Stimulated activated effector memory CD8-positive, alpha-beta T cell treated with anti-CD3 and anti-CD28 coated beads, Interleukin-12 subunit alpha, Interleukin-12 subunit beta, amount 100 ng/mL, for 72 hours (primary cell): ENCODE measurements at regions not wholly inside any gene's neighbourhood (a gene's known extent, or its start where the extent isn't known, plus 50 kb on each side); places are given as distances from the start of the nearest gene placed in this dataset.
"Not testable (repeated sequence)": the region's sequence is repeated elsewhere in the genome, so short reads cannot be mapped to it uniquely, and the experiment has no call there.

Experiments
- ATAC-seq: fragments of 150-1000 bp; cut with Tn5 transposase; 2 replicates; pipeline ENCODE4 v1.10.0; 2021
- DNase-seq, 2 donors: peaks; one replicate each; pipeline ENCODE4 v3.0.0; 2021 to 2022; ENCODE audit warnings: low spot score in 2 of 2
- H3K27ac Mint-ChIP-seq: one replicate; pipeline ENCODE4 v1.8.0; 2022; ENCODE audit warnings: mild to moderate bottlenecking, mixed read lengths
- H3K36me3 Mint-ChIP-seq: one replicate; pipeline ENCODE4 v1.8.0; 2022; ENCODE audit warnings: mild to moderate bottlenecking, mixed read lengths
- H3K4me1 Mint-ChIP-seq: one replicate; pipeline ENCODE4 v1.8.0; 2022; ENCODE audit warnings: mixed read lengths
- H3K4me3 Mint-ChIP-seq: one replicate; pipeline ENCODE4 v1.8.0; 2022; ENCODE audit warnings: mild to moderate bottlenecking, mixed read lengths
- H3K9me3 Mint-ChIP-seq: one replicate; pipeline ENCODE4 v1.8.0; 2022; ENCODE audit warnings: mixed read lengths

- ATAC-seq (no peak), DNase-seq (no peak)
- H3K36me3 Mint-ChIP-seq: no peaks in the 10 kb centered on the region
- no peaks in the 10 kb centered on the region for H3K9me3 Mint-ChIP-seq
- H3K27ac Mint-ChIP-seq: no peak overlapping the region
- no peak overlapping the region for H3K4me3 Mint-ChIP-seq
- H3K4me1 Mint-ChIP-seq: no peaks in the 10 kb centered on the region
These were observed 104.1 kb upstream of the GSE1 start for GRCh38 chr16:85508993-85509392.

GRCh38 chr16:85510041-85510659 is 103.0 kb upstream of the GSE1 start:
- no peak overlapping the region for H3K27ac Mint-ChIP-seq
- no peak overlapping the region for H3K4me3 Mint-ChIP-seq
- no peaks in the 10 kb centered on the region for H3K9me3 Mint-ChIP-seq
- ATAC-seq: no peak
- H3K4me1 Mint-ChIP-seq: no peaks in the 10 kb centered on the region
- H3K36me3 Mint-ChIP-seq: no peaks in the 10 kb centered on the region
- DNase-seq: no peak

DNA sequence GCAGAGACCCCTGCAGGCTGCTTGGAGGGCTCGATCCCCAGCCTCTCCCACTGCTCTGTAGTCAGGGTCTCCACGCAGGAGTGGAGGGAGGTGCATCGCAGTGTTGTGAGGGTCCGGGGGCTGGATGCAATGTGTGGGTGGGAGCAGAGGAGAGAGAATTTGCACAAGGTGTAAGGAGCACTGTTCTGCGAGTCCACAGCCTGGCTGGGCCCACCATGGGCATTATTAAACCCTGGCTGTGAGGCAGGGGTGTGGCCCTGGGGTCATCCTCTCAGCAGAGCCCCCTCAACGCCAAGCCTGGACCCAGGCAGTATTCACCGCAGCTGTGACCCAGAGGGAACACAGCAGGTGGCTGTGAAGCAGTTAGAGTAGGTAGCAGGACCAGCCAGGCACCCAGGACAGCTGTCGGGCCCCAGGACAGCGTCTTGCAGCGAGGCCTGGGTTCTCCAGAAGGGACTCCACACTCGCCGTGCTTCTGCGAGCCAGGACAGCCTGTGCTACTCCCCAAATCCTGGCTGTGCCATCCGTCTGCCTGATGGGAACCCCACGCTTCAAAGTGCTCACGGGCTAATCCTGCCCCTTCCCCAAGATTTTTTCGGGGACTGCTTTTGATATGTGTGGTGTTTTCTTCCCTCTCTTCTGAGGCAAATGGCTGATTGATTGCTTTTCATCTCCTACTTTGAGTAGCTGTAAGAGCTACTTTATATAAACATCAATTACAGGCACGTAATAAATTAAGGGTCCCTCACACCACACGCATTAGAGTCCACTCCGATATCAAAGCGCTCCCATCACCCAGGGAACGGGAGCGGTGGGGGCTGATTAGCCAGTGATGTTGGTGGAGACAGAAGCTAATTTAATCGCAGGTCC is 100.9 kb upstream of the GSE1 start:
- H3K36me3 Mint-ChIP-seq: no peaks in the 10 kb centered on the region
- no peak overlapping the region for H3K4me3 Mint-ChIP-seq
- H3K9me3 Mint-ChIP-seq: no peaks in the 10 kb centered on the region
- H3K4me1 Mint-ChIP-seq: no peaks in the 10 kb centered on the region
- H3K27ac Mint-ChIP-seq: no peak overlapping the region
- no peak for ATAC-seq
- no peak for DNase-seq

DNA sequence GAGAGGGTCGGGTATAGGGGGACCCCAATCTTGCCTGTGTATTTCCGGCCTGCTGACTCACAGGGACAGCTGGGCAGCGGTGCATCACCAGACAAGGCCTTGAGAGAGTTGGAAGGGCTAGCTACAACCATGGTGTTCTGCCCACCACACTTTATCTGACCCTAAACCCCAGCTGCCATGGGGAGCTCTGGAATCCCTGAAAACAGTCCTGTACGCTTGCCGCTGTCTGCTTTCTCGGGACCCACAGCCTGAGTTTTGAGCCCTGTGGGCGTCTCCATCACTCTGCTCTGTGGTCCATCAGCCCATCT is 100.4 kb upstream of the GSE1 start:
- H3K27ac Mint-ChIP-seq: no peak overlapping the region
- DNase-seq: no peak
- H3K36me3 Mint-ChIP-seq: no peaks in the 10 kb centered on the region
- H3K4me3 Mint-ChIP-seq: no peak overlapping the region
- H3K9me3 Mint-ChIP-seq: no peaks in the 10 kb centered on the region
- ATAC-seq: no peak
- no peaks in the 10 kb centered on the region for H3K4me1 Mint-ChIP-seq

DNA sequence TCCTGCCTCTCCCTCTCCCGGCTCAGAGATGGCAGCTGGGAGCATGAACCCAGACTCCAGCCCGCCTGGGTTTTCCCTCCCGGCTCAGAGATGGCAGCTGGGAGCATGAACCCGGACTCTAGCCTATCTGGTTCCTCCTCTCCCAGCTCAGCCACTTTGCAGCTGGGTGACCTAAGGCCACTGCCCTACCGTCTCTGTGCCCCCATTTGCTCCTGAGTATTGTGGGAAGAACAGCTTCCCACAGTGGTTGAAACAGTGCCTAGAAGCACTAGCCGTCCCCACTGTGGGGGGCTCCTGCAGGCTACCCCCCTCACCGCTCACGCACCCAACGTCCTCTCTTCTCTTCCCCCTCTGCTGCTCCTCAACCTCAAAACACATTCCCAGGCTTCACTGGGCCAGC is 99.9 kb upstream of the GSE1 start:
- H3K36me3 Mint-ChIP-seq: no peaks in the 10 kb centered on the region
- DNase-seq: no peak
- H3K9me3 Mint-ChIP-seq: no peaks in the 10 kb centered on the region
- H3K27ac Mint-ChIP-seq: no peak overlapping the region
- H3K4me1 Mint-ChIP-seq: no peaks in the 10 kb centered on the region
- no peak for ATAC-seq
- no peak overlapping the region for H3K4me3 Mint-ChIP-seq

DNA sequence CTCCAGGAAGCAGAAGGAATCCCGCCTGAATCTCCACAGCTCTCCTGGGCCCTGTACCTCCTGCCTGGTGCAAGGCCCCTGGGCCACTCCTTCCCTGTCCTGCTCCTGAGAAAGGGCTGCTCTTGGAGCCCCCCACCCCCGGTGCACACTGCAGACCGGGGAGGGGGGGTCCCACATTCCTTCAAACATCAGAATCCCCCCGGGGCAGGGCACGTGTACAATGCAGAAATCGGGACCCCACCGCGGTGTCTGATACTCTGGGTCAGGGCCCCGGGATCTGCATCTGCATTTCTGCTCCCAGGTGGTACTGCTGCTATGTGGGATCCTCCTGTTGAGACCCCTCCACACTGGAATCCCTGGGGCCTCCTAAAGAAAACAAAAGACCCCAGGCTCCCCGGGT is 99.5 kb upstream of the GSE1 start:
- Mint-ChIP-seq H3K27ac (no peak overlapping the region), H3K4me1 (peaks cover under 1% of the 10 kb centered on the region), H3K4me3 (no peak overlapping the region), H3K36me3 (no peaks in the 10 kb centered on the region), H3K9me3 (no peaks in the 10 kb centered on the region)
- no peak for DNase-seq
- no peak for ATAC-seq

- DNase-seq (no peak), ATAC-seq (no peak)
- Mint-ChIP-seq H3K27ac (no peak overlapping the region), H3K36me3 (peaks cover 5% of the 10 kb centered on the region), H3K9me3 (peaks cover 5% of the 10 kb centered on the region), H3K4me3 (no peak overlapping the region), H3K4me1 (peaks cover 6% of the 10 kb centered on the region)
These were observed 98.9 kb upstream of the GSE1 start for GRCh38 chr16:85514295-85514597.

GRCh38 chr16:85514598-85515318 is 98.4 kb upstream of the GSE1 start:
- Mint-ChIP-seq H3K4me3 (no peak overlapping the region), H3K4me1 (peaks cover 11% of the 10 kb centered on the region), H3K36me3 (peaks cover 10% of the 10 kb centered on the region), H3K9me3 (peaks cover 9% of the 10 kb centered on the region), H3K27ac (no peak overlapping the region)
- DNase-seq (no peak), ATAC-seq (no peak)

DNA sequence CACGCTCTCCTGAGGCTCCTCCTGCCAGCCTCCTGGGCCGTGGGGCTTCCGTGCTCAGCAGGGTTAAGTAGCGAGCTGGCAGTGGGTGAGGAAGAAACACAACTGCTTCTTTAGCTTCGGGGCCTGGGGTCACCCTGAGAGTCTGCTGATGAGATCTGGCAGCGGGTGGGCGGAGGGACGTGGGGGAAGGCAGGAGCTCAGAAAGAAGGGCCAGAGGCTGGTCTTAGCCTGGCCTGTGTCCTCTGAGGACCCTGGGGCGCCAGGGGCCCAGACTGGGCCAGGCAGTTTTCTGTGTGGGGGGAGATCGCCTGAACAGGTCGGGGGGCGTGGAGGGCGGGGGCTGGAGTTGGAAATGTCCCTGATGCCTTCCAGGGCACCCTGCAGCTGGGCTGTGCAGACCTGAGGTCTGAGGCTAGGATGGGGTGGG is 97.8 kb upstream of the GSE1 start:
- Mint-ChIP-seq H3K27ac (no peak overlapping the region), H3K36me3 (peaks cover 13% of the 10 kb centered on the region), H3K9me3 (peaks cover 9% of the 10 kb centered on the region), H3K4me3 (no peak overlapping the region), H3K4me1 (peaks cover 13% of the 10 kb centered on the region)
- no peak for ATAC-seq
- no peak for DNase-seq

DNA sequence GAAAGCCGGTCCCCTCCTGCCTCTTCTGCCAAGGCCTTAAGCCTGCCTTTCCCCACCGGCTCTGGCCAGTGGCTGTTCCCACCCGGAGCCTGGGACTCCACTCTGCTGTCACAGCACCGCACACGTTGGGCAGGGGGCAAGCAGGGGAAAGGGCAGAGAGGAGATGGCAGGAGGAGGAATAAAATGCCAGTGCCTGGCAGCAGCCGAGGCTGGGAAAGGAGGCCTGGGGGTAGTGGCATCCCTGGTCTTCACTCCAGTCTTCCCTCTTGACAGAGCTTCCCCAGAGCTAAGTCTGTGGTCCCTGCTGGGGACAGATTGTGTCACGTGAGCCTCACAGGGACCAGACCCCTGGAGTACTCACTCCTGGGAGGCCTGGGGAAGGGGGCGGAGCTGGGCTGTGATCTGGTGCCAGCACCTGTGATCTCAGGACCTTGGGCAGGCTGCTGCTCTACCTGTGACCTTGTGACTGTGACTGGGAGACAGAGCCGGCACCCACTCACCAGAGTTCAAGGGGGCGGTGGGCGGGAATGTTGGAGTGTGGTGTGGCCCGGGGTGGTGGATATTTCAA is 97.2 kb upstream of the GSE1 start:
- no peak overlapping the region for H3K4me3 Mint-ChIP-seq

GRCh38 chr16:85517154-85517553 is 96.0 kb upstream of the GSE1 start:
- no peak for DNase-seq
- H3K9me3 Mint-ChIP-seq: peaks cover 9% of the 10 kb centered on the region
- no peak overlapping the region for H3K4me3 Mint-ChIP-seq
- peaks cover 13% of the 10 kb centered on the region for H3K36me3 Mint-ChIP-seq
- peaks cover 13% of the 10 kb centered on the region for H3K4me1 Mint-ChIP-seq
- ATAC-seq: no peak
- H3K27ac Mint-ChIP-seq: no peak overlapping the region

More for the DNA sequence above, 97.2 kb upstream of the GSE1 start:
- Mint-ChIP-seq H3K9me3 (peaks cover 9% of the 10 kb centered on the region), H3K36me3 (peaks cover 13% of the 10 kb centered on the region), H3K27ac (no peak overlapping the region), H3K4me1 (peaks cover 13% of the 10 kb centered on the region)
- DNase-seq (no peak), ATAC-seq (no peak)

DNA sequence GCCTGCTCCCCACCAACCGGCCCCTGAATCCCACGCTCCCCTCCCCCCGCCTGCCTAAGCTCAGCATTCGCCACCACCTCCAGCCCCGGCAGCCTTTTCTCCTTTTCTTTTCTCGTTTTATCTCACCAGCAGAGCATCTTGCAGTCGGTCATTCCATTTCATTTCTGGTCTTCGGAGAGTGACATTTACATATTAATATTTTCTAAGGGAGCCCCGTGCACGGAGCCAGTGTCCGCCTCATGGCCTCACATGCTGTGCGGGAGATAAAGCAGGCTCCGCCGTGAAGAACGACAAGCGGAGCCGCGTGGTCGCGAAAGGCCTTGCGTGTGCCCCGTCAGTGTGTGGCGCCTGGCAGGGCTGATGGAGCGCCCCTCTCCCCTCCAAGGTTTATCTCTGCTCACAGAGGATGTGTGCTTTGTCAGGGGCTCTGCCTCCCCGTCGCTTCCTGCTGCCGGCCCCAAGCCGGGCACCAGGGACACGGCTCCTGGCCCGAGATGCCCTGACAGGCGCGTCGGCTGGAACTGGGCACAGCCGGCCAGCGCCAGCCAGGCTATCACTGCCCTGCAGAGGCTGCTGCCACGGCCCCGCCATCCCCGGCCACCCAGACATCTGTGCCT is 95.5 kb upstream of the GSE1 start:
- H3K4me1 Mint-ChIP-seq: peaks cover 16% of the 10 kb centered on the region
- no peak overlapping the region for H3K4me3 Mint-ChIP-seq
- peaks cover 17% of the 10 kb centered on the region for H3K36me3 Mint-ChIP-seq
- peaks cover 9% of the 10 kb centered on the region for H3K9me3 Mint-ChIP-seq
- ATAC-seq (no peak), DNase-seq (no peak)
- no peak overlapping the region for H3K27ac Mint-ChIP-seq

- Mint-ChIP-seq H3K9me3 (peaks cover 9% of the 10 kb centered on the region), H3K27ac (peak overlapping the region; percentile 21), H3K4me1 (peaks cover 21% of the 10 kb centered on the region), H3K4me3 (no peak overlapping the region), H3K36me3 (peaks cover 20% of the 10 kb centered on the region)
- no peak for ATAC-seq
- no peak for DNase-seq
These were observed 94.6 kb upstream of the GSE1 start for GRCh38 chr16:85518398-85519049.

- Mint-ChIP-seq H3K27ac (peak overlapping the region; percentile 21), H3K4me1 (peaks cover 21% of the 10 kb centered on the region), H3K36me3 (peaks cover 20% of the 10 kb centered on the region)
- not testable (repeated sequence) for H3K9me3 Mint-ChIP-seq, DNase-seq, H3K4me3 Mint-ChIP-seq
- peak; percentile 51 for ATAC-seq
These were observed 94.1 kb upstream of the GSE1 start for GRCh38 chr16:85519050-85519440.
